ENCODE measurements at regions not wholly inside any gene's neighbourhood (a gene's known extent, or its start where the extent isn't known, plus 50 kb on each side); places are given as distances from the start of the nearest gene placed in this dataset.

DNA sequence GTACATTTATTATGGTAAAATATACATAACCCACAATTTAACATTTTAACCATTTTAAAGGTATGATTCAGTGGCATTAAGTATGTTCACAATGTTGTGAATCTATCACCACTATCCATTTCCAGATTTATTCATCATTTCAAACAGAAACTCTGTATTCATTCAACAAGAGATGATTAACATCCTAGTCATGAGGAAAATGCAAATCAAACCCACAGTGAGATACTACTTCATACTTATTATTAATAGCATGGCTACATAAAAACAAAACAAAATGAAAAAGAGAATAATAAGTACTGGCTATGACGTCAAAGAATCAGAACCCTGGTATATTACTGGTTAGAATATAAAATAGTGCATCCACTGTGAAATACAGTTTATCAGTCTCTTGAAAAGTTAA is 386.6 kb upstream of the POM121L12 start:
- TF ChIP-seq, protein P1, sequence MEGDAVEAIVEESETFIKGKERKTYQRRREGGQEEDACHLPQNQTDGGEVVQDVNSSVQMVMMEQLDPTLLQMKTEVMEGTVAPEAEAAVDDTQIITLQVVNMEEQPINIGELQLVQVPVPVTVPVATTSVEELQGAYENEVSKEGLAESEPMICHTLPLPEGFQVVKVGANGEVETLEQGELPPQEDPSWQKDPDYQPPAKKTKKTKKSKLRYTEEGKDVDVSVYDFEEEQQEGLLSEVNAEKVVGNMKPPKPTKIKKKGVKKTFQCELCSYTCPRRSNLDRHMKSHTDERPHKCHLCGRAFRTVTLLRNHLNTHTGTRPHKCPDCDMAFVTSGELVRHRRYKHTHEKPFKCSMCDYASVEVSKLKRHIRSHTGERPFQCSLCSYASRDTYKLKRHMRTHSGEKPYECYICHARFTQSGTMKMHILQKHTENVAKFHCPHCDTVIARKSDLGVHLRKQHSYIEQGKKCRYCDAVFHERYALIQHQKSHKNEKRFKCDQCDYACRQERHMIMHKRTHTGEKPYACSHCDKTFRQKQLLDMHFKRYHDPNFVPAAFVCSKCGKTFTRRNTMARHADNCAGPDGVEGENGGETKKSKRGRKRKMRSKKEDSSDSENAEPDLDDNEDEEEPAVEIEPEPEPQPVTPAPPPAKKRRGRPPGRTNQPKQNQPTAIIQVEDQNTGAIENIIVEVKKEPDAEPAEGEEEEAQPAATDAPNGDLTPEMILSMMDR (IDR thresholded peaks at IDR 0.05): no peak
- TF ChIP-seq POLR2AphosphoS5 (IDR thresholded peaks at IDR 0.05): no peak

Measured in breast epithelium (tissue), 3 donors.